GM23338 (cell line): ENCODE measurements at regions not wholly inside any gene's neighbourhood (a gene's known extent, or its start where the extent isn't known, plus 50 kb on each side); places are given as distances from the start of the nearest gene placed in this dataset.

ENCODE experiments used
- EZH2 ChIP-seq: fragments of 200-600 bp; sonication (generic); IDR thresholded peaks from one replicate; pipeline ENCODE4 v1.8.0; 2017; ENCODE audit warnings: antibody characterized with exemption, mild to moderate bottlenecking, low read depth; ENCODE audit not compliant: unreplicated experiment
- EZH2phosphoT487 ChIP-seq: fragments of 200-600 bp; sonication (generic); IDR thresholded peaks from one replicate; pipeline ENCODE4 v1.8.1; 2018; ENCODE audit warnings: antibody characterized with exemption; ENCODE audit not compliant: unreplicated experiment
- JUNB ChIP-seq: IDR thresholded peaks from one replicate; pipeline ENCODE4 v1.6.1; 2016; ENCODE audit warnings: antibody characterized with exemption; ENCODE audit not compliant: unreplicated experiment
- POLR2AphosphoS5 ChIP-seq: IDR thresholded peaks from 2 replicates; pipeline ENCODE4 v1.6.1; 2016; ENCODE audit warnings: antibody characterized with exemption, low read depth
- STAT1 ChIP-seq: IDR thresholded peaks from one replicate; pipeline ENCODE4 v1.6.1; 2016; ENCODE audit warnings: antibody characterized with exemption; ENCODE audit not compliant: unreplicated experiment
- ZNF331 ChIP-seq: fragments of 250-450 bp; sonication (Bioruptor Pico); IDR thresholded peaks from 2 replicates; pipeline ENCODE4 v1.5.0; 2020; ENCODE audit warnings: low read depth, mild to moderate bottlenecking, moderate library complexity
- TF ChIP-seq, protein P1 (sequence below): IDR thresholded peaks from one replicate; pipeline ENCODE4 v1.6.1; 2018; ENCODE audit warnings: antibody characterized with exemption; ENCODE audit not compliant: unreplicated experiment
- TF ChIP-seq, protein P2 (sequence below), 2 experiments: fragments of 200-600 bp in 1 of 2; sonication (generic) in 1 of 2; conservative IDR thresholded peaks; 2 replicates each; pipeline versions ENCODE4 v1.5.1 to v1.6.1; 2016 to 2017; ENCODE audit warnings: antibody characterized with exemption in 2 of 2, low read depth in 2 of 2, mild to moderate bottlenecking in 2 of 2, moderate library complexity in 1 of 2

DNA sequence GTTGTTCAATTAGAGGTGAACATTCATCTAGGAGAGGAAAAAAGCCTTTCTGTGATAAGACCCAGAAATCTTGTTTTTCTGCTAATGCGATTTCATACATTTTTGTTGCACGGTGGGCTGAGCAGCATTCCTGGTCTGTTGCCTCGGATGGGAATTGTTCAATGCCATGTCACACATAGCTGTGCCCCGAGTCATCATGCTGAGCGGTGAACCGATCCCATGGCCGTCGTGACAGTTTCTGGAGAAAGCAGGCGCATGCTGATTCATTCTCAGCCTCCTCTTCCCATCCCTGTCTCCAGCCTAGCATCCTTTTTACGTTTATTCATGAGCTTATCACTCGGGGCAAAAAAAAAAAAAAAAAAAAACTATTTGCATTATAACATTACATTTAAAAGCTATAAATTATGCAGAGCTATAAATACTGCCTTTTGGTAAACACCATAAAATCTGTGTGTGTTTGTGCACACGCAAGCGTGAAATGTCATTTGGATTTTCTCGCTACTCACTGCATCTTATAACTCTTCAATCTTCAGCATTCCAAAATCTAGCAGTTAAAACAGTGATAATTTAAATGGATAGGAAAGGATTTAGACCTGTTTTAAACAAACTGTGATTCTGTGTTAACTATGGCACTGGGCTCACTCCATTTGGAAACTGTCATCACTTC lies 58.9 kb upstream of the IFNGR1 start:
- TF ChIP-seq, protein P1, sequence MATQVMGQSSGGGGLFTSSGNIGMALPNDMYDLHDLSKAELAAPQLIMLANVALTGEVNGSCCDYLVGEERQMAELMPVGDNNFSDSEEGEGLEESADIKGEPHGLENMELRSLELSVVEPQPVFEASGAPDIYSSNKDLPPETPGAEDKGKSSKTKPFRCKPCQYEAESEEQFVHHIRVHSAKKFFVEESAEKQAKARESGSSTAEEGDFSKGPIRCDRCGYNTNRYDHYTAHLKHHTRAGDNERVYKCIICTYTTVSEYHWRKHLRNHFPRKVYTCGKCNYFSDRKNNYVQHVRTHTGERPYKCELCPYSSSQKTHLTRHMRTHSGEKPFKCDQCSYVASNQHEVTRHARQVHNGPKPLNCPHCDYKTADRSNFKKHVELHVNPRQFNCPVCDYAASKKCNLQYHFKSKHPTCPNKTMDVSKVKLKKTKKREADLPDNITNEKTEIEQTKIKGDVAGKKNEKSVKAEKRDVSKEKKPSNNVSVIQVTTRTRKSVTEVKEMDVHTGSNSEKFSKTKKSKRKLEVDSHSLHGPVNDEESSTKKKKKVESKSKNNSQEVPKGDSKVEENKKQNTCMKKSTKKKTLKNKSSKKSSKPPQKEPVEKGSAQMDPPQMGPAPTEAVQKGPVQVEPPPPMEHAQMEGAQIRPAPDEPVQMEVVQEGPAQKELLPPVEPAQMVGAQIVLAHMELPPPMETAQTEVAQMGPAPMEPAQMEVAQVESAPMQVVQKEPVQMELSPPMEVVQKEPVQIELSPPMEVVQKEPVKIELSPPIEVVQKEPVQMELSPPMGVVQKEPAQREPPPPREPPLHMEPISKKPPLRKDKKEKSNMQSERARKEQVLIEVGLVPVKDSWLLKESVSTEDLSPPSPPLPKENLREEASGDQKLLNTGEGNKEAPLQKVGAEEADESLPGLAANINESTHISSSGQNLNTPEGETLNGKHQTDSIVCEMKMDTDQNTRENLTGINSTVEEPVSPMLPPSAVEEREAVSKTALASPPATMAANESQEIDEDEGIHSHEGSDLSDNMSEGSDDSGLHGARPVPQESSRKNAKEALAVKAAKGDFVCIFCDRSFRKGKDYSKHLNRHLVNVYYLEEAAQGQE: no peak
- TF ChIP-seq, protein P2, sequence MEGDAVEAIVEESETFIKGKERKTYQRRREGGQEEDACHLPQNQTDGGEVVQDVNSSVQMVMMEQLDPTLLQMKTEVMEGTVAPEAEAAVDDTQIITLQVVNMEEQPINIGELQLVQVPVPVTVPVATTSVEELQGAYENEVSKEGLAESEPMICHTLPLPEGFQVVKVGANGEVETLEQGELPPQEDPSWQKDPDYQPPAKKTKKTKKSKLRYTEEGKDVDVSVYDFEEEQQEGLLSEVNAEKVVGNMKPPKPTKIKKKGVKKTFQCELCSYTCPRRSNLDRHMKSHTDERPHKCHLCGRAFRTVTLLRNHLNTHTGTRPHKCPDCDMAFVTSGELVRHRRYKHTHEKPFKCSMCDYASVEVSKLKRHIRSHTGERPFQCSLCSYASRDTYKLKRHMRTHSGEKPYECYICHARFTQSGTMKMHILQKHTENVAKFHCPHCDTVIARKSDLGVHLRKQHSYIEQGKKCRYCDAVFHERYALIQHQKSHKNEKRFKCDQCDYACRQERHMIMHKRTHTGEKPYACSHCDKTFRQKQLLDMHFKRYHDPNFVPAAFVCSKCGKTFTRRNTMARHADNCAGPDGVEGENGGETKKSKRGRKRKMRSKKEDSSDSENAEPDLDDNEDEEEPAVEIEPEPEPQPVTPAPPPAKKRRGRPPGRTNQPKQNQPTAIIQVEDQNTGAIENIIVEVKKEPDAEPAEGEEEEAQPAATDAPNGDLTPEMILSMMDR (conservative IDR thresholded peaks at IDR 0.05; ENCODE audit: low read depth in 2 of 2): no peak
- TF ChIP-seq POLR2AphosphoS5: no peak
- no peak for TF ChIP-seq JUNB
- TF ChIP-seq EZH2: no peak
- TF ChIP-seq ZNF331 (CRISPR knock-in tag): no peak
- no peak for TF ChIP-seq EZH2phosphoT487
- no peak for TF ChIP-seq STAT1
